ENCODE measurements at regions not wholly inside any gene's neighbourhood (a gene's known extent, or its start where the extent isn't known, plus 50 kb on each side); places are given as distances from the start of the nearest gene placed in this dataset.

DNA sequence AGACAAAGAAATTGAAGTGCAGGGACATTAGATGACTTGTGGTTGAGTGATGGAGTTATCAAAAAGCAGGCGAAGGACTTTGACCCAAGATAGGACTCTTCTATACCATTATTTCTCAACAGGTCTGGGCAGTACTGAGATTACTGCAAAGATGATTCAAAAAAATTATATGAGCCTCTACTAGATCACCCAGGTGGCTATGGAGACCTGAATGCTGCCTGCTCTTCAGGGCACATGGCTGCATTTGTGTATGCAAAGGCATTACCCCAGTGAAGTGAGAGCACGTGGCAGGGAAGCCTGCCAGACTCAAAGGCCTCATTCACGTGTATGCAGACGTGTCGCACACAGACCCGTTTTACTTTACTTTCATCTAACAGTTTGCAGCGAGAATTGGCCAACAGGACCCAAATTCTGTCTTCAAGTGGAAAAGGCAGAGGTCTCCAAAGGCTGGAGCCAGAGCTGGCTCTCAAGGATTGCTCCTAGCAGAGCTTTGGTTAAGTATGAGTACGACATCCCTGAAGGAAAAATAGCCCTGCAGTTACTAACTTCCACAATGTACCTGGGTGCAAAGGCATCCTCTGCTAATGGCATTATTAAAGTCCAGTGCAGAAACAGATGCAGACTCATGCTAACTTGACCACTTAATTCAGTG lies 113.8 kb upstream of the ARMC2 start:
- DNase-seq: no peak

GRCh38 chr6:108735310-108736001 lies 112.8 kb upstream of the ARMC2 start:
- DNase-seq: no peak

- no peak for DNase-seq
These were observed 112.2 kb upstream of the ARMC2 start for GRCh38 chr6:108736002-108736361.

DNA sequence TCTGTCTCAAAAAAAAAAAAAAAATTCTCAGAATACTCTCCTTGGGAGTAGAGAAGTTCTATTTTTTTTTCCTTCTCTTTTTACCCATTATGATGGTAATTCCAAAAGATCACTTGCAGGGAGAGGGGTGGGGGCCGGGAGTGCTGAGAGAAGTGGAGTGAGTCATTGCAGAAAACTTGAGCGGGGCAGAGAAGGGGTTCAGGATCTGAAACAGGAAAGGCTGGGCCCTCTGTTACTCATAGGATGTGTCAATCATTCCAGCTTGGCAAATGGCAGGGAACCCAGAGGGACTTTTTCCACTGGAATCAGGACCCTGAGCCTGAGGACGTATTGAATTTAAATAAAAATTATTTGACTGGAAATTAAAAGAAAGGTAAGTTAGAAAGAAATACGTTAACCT lies 111.4 kb upstream of the ARMC2 start:
- peak; percentile 94 for DNase-seq

GRCh38 chr6:108737594-108738546 lies 110.4 kb upstream of the ARMC2 start:
- peak; percentile 99 for DNase-seq

DNA sequence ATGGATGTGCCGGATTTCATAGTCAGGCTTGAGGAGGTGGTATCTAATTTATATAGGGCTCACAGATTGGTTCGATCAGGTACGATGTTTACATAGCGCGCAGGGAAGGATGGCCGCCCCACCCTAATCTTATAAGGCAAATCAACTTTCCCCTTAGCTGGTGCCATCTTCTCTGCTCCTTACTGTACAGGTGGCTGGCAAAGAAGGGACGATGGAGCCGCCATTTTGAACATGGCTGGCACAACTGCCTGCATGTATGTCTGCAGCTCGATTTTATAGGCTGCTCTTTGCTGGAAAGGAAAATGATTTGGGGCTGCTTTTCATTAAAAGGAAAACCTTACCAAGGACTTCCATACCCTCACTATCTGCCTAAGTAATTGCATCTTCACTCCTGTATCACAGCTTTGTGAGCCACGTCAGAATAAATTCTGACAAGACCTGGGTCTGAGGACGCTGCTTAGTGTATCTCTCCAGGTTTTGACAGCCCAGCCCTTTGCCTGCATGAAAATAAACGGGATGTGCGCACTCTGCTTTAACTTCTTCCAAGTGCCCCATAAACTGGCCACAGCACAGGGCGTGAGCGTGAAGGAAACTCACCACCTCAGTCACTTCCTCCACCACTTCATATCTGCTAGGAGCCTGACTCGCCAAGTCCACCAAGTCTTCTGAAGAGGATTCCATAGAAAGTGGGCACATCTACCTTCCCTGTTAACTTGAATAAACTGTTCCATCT lies 109.4 kb upstream of the ARMC2 start:
- no peak for DNase-seq

GRCh38 chr6:108739496-108740330 lies 108.5 kb upstream of the ARMC2 start:
- no peak for DNase-seq

- DNase-seq: no peak
These were observed 106.8 kb upstream of the ARMC2 start for GRCh38 chr6:108741331-108741989.

DNA sequence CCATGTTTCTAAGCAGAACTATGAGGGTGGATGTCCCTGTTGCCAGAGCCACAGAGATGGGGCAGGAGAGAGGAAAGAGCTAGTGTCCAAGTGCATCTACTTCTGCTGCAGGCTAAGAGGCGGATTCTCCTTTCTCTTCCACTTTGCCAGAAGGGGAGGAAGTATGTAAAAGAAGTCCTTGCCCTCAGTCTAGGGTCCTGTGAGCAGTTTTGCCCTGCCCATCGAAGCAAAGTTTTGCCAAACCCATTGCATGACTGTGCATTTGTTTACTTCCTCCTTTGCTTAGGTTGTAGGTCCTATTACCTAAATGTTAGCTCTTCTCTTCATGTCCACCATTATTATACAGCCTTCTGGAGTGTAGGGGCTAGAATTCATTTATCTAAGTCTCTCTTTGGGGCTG lies 106.2 kb upstream of the ARMC2 start:
- no peak for DNase-seq

DNA sequence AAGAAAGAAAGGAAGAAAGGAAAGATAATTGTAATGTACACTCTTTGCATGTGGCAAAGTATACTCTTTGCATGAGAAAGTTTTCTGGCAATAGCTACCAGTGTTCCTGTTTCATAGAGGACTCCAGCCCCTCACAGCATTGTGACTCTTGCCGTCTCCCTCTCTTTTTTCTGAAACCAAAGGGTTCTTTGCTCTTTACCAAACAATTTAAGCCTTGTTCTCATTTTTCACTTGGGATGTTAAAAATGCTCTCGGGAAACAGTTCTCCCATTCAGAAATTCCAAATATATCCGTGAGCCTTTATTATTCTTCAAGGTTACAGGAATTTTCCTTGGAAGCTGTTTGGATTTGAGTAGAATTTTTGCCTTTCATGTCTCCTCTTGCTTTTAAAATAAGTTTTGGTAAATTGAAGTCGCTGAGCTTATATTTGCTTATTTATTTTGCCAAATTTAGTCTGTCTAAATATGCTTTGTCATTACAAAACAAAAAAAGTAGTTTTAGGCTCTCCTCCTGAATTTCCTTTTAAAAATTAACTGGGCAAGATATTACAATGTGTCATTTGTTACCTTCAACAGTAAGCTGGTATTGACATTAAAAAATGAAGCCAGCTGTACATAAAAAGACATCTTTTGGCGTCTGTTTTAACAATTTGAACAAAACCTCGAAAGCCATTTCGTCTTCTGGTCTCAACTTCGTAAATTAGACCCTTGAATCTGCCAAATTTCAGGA lies 103.8 kb upstream of the ARMC2 start:
- no peak for DNase-seq

DNA sequence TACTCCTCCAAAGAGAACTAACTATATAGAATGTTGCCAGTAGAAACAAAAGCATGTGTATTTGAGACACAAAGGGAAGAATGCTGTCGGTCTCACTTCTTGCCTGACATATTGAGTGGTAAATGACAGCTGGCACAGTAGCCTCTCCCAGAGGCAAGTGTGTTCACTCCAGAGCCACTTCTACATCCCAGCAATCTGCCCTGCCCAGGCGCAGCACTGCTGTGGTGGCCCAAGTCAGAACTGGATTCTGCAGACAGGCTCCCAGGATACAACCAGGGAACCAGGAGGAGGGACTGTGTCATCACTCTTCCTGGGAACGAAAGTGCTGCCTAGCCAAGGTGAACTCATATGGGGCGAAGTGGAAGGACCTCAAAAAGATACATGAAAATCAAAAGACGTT lies 103.2 kb upstream of the ARMC2 start:
- no peak for DNase-seq

- DNase-seq: no peak
These were observed 102.4 kb upstream of the ARMC2 start for GRCh38 chr6:108745664-108746336.

- DNase-seq: no peak
These were observed 101.9 kb upstream of the ARMC2 start for GRCh38 chr6:108746366-108746765.

GRCh38 chr6:108746836-108747575 lies 101.2 kb upstream of the ARMC2 start:
- no peak for DNase-seq

GRCh38 chr6:108748055-108748454 lies 100.2 kb upstream of the ARMC2 start:
- DNase-seq: peak; percentile 40

DNA sequence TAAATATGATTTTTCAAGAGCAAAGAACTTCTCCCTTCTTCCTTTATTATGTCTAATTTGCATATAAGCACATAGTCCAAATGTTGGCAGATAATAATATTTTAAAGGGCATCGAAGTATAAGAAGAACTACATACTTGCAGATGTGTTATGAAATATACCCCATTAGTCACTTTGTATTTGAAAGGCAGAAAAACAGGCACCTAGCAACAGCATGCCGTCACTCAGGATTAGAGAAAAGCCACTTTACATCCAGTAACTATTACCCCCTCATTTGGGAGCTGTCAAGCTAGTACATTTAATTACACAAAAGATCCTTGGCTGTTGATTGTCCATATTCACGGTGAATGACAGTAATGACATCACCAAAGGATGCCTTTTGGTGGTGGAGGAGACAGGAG lies 99.3 kb upstream of the ARMC2 start:
- DNase-seq: no peak

DNA sequence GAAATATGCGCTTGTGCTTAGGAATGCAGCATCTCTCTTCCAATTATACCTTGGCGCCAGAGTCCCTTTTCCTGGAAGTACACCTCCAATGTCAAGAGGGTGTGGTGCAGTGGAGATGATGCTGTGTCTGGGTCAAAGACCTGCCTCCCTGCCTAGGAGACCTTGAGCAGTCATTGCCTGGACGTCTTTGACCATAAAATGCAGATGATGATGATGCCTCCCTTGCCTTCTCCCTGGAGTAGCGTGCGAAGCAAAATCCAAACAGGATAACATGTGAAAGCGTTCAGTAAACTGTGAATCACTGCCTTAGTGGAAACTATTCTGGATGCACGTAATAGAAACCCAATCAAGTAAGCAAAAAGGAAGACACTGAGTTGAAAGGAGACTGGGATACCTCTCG lies 97.4 kb upstream of the ARMC2 start:
- no peak for DNase-seq

DNA sequence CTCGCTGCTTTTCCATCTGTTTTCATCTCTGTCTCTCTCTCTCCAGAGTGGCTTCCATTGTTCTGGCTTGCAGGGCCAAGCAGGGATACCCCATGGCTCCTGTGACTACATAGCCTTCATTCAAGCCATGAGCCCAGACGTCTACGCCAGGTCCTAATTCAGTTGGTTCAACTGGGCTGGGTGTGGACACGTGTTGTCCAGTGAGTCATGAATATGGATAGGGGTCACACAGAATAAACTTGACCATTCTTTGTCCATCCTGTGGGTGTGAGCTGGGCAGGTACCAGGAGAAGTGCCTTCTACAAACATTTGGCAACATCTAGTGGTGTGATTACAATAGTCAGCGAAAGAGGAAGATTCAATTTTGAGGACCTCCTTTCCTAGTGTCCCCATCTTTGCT lies 96.9 kb upstream of the ARMC2 start:
- DNase-seq: no peak
